ENCODE measurements at regions not wholly inside any gene's neighbourhood (a gene's known extent, or its start where the extent isn't known, plus 50 kb on each side); places are given as distances from the start of the nearest gene placed in this dataset.

- TF ChIP-seq, protein P1, sequence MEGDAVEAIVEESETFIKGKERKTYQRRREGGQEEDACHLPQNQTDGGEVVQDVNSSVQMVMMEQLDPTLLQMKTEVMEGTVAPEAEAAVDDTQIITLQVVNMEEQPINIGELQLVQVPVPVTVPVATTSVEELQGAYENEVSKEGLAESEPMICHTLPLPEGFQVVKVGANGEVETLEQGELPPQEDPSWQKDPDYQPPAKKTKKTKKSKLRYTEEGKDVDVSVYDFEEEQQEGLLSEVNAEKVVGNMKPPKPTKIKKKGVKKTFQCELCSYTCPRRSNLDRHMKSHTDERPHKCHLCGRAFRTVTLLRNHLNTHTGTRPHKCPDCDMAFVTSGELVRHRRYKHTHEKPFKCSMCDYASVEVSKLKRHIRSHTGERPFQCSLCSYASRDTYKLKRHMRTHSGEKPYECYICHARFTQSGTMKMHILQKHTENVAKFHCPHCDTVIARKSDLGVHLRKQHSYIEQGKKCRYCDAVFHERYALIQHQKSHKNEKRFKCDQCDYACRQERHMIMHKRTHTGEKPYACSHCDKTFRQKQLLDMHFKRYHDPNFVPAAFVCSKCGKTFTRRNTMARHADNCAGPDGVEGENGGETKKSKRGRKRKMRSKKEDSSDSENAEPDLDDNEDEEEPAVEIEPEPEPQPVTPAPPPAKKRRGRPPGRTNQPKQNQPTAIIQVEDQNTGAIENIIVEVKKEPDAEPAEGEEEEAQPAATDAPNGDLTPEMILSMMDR (IDR thresholded peaks at IDR 0.05), result no peak
These were observed 141.6 kb downstream of the PCDH18 start for GRCh38 chr4:137390707-137391106.

- TF ChIP-seq, protein P1 (IDR thresholded peaks at IDR 0.05), result no peak
These were observed 142.3 kb downstream of the PCDH18 start for GRCh38 chr4:137389911-137390520.

GRCh38 chr4:137387924-137388323, 144.4 kb downstream of the PCDH18 start:
- TF ChIP-seq, protein P1 (IDR thresholded peaks at IDR 0.05), result no peak

DNA sequence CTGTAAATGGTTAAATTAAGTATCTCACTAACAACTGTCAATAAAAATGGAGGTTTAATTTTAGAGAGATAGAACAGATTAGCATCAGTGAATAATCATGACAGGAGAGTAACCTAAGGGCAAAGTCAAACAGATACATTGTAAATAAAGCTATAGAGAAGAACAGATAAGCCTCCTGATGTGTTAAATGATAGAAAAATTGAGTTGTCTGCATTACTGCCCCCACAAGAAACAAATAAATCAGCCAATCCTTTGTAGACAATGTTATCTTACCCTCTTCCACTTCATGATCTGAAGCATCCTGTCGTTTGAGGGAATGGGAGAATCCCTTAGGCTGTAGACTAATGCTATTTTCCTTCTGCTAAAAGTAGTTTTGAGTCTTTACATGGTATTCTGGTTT, 147.8 kb downstream of the PCDH18 start:
- TF ChIP-seq, protein P1 (IDR thresholded peaks at IDR 0.05), result no peak

GRCh38 chr4:137378821-137379220, 153.5 kb downstream of the PCDH18 start:
- TF ChIP-seq, protein P1 (IDR thresholded peaks at IDR 0.05), result no peak

DNA sequence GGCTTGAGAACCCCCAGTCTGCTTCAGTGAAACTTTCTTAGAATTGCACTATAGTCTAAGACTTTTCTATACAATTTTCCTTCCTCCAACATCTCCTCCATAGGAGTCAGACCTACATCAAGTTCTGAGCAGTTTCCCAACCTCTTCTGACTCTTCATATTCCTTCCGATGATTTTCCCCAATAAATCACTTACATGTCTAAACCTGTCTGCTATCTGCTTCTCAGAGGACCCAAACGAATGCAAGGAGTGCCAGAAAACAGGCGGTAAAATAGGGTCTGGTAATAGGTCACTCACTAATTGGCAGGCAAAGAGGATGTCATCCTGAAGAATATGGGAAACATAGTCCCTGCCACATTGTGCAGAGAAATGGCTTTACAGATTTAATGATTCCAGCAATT, 153.9 kb downstream of the PCDH18 start:
- TF ChIP-seq, protein P1 (IDR thresholded peaks at IDR 0.05), result no peak

DNA sequence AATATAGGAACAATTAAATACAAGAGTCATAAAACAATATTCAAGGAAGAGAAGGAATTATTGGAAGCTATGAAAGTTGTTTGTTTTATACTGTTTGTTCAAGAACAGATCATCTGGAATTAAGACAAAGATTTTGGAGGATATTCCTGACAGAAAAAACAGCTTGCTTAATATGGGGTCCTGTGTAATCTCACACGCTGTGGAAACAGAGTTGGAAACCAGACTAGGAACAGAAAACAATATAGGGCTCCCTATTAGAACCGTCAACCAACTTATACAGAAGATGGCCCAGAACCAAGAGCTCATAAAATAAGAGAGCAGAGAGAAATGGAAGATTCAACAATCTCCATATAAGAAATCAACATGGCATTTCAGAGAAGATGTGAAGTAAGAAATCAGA, 156.0 kb downstream of the PCDH18 start:
- TF ChIP-seq, protein P1 (IDR thresholded peaks at IDR 0.05), result no peak

All from LNCAP (cell line).